ENCODE measurements at regions not wholly inside any gene's neighbourhood (a gene's known extent, or its start where the extent isn't known, plus 50 kb on each side); places are given as distances from the start of the nearest gene placed in this dataset.

DNA sequence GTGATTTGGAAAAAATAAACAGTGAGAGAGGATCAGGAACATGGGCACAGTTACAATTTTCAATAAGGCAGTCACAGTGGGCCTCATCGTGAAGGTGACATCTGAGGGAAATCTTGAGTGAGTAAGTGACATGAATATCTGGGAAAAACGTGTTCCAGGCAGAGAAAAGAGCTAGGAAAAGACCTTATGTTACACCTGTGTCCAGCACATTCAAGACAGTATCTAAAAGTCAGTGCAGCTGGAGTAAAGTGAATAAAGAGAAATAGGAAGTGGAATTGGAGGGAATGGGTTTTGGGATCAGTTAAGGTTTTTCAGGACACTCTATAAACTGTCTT is 827.5 kb upstream of the FAT3 start:
- ChIA-PET CTCF (interaction anchor here (3.3 kb wide), 1 partner anchor 11 kb away, joined by 12 read pairs; no protein-coding TSS in a partner anchor), POLR2A (no interaction called here)
- TF ChIP-seq, protein P1, sequence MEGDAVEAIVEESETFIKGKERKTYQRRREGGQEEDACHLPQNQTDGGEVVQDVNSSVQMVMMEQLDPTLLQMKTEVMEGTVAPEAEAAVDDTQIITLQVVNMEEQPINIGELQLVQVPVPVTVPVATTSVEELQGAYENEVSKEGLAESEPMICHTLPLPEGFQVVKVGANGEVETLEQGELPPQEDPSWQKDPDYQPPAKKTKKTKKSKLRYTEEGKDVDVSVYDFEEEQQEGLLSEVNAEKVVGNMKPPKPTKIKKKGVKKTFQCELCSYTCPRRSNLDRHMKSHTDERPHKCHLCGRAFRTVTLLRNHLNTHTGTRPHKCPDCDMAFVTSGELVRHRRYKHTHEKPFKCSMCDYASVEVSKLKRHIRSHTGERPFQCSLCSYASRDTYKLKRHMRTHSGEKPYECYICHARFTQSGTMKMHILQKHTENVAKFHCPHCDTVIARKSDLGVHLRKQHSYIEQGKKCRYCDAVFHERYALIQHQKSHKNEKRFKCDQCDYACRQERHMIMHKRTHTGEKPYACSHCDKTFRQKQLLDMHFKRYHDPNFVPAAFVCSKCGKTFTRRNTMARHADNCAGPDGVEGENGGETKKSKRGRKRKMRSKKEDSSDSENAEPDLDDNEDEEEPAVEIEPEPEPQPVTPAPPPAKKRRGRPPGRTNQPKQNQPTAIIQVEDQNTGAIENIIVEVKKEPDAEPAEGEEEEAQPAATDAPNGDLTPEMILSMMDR (IDR thresholded peaks at IDR 0.05; ENCODE audit: control extremely low read depth, extremely low read depth, low read depth, missing control alignments) = no peak
- no peak for DNase-seq (ENCODE audit: extremely low spot score)

DNA sequence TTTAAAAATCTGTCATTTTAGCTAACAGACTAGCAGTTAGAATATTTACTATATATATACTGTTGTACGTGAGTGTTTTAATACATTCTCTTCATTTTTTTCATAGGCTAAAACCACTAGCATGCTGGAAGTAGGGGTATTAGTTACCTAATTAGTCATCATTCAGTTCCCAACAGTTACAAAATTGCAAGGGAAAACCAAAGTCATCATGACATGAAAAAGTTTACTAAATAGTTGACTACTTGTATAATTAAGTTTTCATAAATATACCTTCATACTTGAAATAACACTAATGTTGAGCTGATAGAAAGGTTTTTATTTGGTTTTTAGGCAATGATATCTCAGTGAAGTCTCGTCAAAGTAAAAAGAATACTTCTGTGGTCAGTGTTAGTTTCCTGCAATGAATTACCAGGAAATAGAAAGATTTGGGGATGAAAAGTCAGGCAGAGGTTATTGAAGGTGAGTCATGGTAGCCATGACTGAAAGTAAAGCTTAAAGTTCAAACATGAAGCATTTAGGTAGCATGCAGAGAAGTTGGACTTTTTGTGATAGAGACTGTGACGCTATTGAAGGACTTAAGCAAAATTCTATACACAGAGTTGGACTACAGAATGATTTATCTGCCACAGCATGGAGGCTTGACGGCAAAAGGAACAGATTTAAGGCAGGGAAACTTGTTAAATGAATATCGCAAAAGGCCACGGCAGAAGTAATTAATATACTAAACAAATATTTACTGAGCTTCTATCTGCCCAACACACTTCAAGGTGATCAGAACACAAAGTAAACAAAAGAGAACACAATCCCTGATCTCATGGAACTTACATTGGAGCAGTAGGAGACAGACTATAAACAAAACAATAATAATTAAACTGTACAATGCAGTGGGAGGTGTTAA is 828.1 kb upstream of the FAT3 start:
- DNase-seq (ENCODE audit: extremely low spot score) = no peak
- TF ChIP-seq, protein P1 (IDR thresholded peaks at IDR 0.05; ENCODE audit: control extremely low read depth, extremely low read depth, low read depth, missing control alignments) = no peak
- POLR2A ChIA-PET = no interaction called here
- CTCF ChIA-PET = interaction anchor here (3.3 kb wide), 1 partner anchor 10 kb away, joined by 12 read pairs; no protein-coding TSS in a partner anchor

DNA sequence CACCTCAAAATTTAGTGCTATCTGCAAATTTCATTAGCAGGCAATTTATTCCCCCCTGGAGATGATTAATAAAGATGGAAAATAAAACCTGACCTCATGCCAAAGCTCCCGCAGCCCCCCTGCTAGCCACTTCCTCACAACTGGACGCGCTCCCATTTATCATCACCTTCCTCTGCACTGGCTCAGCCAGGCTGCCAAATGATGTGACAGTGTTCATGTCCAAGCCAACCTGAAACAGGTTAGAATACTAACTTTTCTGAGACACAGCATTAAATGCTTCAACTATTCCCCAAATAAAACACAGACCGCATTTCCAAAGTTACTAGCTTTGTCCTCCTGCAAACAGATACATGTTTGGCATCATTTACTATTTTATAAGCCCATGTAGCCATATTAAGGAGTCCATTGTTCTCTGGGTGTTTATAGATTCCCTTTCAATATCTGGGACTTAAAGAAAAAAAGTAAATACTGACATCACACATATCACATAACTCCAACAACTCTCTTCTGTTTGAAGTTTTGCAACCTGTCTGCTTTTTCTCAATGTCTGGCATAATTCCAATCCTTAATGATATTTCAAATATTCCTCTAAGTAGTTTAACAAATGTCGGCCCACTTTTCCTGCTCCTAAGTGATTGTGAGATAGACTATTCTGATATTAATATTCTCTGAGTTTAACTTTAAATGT is 829.7 kb upstream of the FAT3 start:
- CTCF ChIA-PET = interaction anchor here (3.3 kb wide), 1 partner anchor 9 kb away, joined by 12 read pairs; no protein-coding TSS in a partner anchor
- no peak for DNase-seq (ENCODE audit: extremely low spot score)
- TF ChIP-seq, protein P1 (IDR thresholded peaks at IDR 0.05; ENCODE audit: control extremely low read depth, extremely low read depth, low read depth, missing control alignments) = no peak
- POLR2A ChIA-PET = no interaction called here

DNA sequence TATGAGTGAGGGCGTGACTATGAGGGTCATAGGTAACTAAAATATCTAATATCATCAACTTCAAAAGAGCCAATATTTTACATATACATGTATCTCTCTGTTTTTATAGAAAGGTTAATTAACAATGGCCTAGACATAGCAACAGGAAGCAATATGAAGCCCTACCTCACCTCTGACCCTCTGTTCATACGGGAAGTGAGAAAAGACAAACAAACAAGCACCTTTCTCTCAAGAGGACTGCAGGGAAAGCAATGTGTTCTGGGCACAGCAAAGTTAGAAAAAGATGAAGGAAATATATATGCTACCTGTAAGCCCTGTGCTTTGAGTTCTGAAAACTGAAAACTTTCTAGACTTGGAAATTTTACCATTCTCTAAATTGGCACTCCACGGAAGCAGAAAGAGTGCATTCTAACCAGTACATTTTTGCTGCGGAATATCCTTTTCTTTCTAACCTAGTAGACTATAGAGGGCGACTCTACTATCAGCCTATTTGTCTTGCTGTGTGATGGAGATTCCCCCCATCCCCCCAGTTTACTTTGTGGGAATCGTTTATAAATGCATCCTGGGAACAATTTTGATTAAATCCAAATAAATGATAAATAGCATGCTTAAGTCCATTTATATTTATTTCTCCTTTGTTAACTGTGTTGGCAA is 830.4 kb upstream of the FAT3 start:
- POLR2A ChIA-PET = no interaction called here
- CTCF ChIA-PET = interaction anchor here (3.3 kb wide), 1 partner anchor 8 kb away, joined by 12 read pairs; no protein-coding TSS in a partner anchor
- DNase-seq (ENCODE audit: extremely low spot score) = no peak
- TF ChIP-seq, protein P1 (IDR thresholded peaks at IDR 0.05; ENCODE audit: control extremely low read depth, extremely low read depth, low read depth, missing control alignments) = no peak

DNA sequence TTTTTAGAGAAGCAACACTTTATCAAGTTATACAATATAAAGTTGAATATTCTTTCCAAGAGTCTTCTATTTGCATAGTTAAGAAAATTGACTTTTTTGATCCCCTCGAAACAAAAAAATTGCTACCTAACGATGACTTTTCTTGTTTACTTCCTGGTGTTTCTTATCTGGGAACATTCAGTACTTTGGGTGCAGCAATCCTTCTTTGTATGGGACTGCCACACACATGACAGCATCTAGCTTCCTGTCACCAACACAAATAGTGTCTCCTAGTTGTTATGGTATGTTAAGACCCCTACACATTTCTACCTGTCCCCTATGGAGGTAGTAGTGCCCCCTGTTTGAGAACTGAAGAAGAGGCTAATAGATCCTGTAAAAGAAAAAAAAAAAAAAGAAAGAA is 841.7 kb upstream of the FAT3 start:
- ChIA-PET CTCF (no interaction called here), POLR2A (no interaction called here)
- no peak for DNase-seq (ENCODE audit: extremely low spot score)
- TF ChIP-seq, protein P1 (IDR thresholded peaks at IDR 0.05; ENCODE audit: control extremely low read depth, extremely low read depth, low read depth, missing control alignments) = no peak

DNA sequence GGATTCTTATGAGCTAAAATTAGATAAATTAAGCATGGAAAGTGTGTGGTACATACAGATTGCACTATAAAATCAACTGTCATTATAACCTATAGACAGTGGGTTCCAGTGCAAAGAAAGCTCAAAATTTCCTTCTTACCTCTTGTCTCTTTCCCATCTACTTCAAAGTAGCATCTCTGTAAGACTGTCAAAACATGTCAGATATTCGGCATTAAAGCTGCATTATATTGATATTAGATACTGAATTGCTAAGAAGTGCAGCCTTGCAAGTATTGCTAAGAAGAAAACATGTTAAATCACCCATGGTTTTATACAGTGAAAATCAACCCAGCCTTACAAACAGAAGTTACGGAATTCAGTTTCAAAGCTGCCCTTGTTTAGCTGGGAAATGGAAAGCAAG is 849.8 kb upstream of the FAT3 start:
- DNase-seq (ENCODE audit: extremely low spot score) = no peak
- TF ChIP-seq, protein P1 (IDR thresholded peaks at IDR 0.05; ENCODE audit: control extremely low read depth, extremely low read depth, low read depth, missing control alignments) = no peak
- CTCF ChIA-PET = interaction anchor here (1.4 kb wide), 1 partner anchor 17 kb away, joined by 4 read pairs; no protein-coding TSS in a partner anchor
- POLR2A ChIA-PET = no interaction called here

Measured in GM10248 (cell line).